HCT116 (cell line): ENCODE measurements at regions not wholly inside any gene's neighbourhood (a gene's known extent, or its start where the extent isn't known, plus 50 kb on each side); places are given as distances from the start of the nearest gene placed in this dataset.

Experiments used
- ATAC-seq: fragments of 200-7000 bp; cut with Tn5 transposase; 2 replicates; pipeline ENCODE4 v1.9.1; 2020; ENCODE audit warnings: mild to moderate bottlenecking, moderate library complexity
- BruUV-seq: library from RNA; stranded (reverse); fragments of 400-500 nt; replicated peaks from 2 replicates; lab custom pipeline; 2021; lab: Mats Ljungman, UMichigan
- CTCF ChIA-PET: fragments of 300-600 bp; sonication (Branson Sonifier 250); formaldehyde crosslinking; loops from one replicate; lab custom pipeline; 2021; ENCODE audit warnings: antibody characterized with exemption; lab: Charles Lee
- POLR2A ChIA-PET: fragments of 300-600, 350-600 bp; sonication (Branson Sonifier 250); formaldehyde crosslinking; loops from one replicate; lab custom pipeline; 2021; ENCODE audit warnings: antibody characterized with exemption; lab: Charles Lee
- RAD21 ChIA-PET, 2 experiments: fragments of 300-600 bp; sonication (Branson Sonifier 250); formaldehyde crosslinking; loops; one replicate each; lab custom pipeline; 2023; ENCODE audit warnings: low total read pairs in 2 of 2; ENCODE audit not compliant: uncharacterized antibody in 2 of 2, unreplicated experiment in 2 of 2, low non-redundant PET in 1 of 2; lab: Charles Lee
- DNase-seq: peaks from one replicate; pipeline ENCODE4 v3.0.0-alpha.2; 2010; ENCODE audit warnings: low read depth, low spot score
- H2AFZ ChIP-seq: fragments of 200-600 bp; shearing (Covaris generic), sonication (generic); 2 replicates; pipeline ENCODE4 v1.6.1; 2017; ENCODE audit warnings: low read depth, mixed run types, mixed read lengths, antibody characterized with exemption, low read length; ENCODE audit not compliant: poor library complexity, severe bottlenecking
- H3K27ac ChIP-seq: 2 replicates; pipeline ENCODE4 v1.5.1; 2012; ENCODE audit warnings: low read depth, low read length
- H3K27me3 ChIP-seq: fragments of 200-600 bp; sonication (generic); 2 replicates; pipeline ENCODE4 v1.6.1; 2016; ENCODE audit warnings: mixed run types, low read length, mixed read lengths; ENCODE audit not compliant: insufficient read depth
- H3K36me3 ChIP-seq, 2 experiments: fragments of 200-500 bp in 1 of 2; fragments of 200-600 bp in 1 of 2; sonication (Bioruptor generic) in 1 of 2; sonication (generic) in 1 of 2; 2 replicates each; pipeline versions ENCODE4 v1.5.1 to v1.6.1; 2014 to 2016; ENCODE audit warnings: low read length in 2 of 2, inconsistent platforms in 1 of 2, mixed read lengths in 1 of 2, mixed run types in 1 of 2; ENCODE audit not compliant: insufficient read depth in 2 of 2, control insufficient read depth in 1 of 2
- H3K4me1 ChIP-seq, 2 experiments: fragments of 200-600 bp in 1 of 2; sonication (generic) in 1 of 2; 2 replicates each; pipeline versions ENCODE4 v1.5.1 to v1.6.1; 2012 to 2017; ENCODE audit warnings: low read length in 2 of 2, inconsistent platforms in 1 of 2, mild to moderate bottlenecking in 1 of 2, mixed read lengths in 1 of 2, mixed run types in 1 of 2, moderate library complexity in 1 of 2; ENCODE audit not compliant: insufficient read depth in 2 of 2, control insufficient read depth in 1 of 2
- H3K4me2 ChIP-seq: fragments of 200-600 bp; sonication (generic); 2 replicates; pipeline ENCODE4 v1.6.1; 2017; ENCODE audit warnings: mixed run types, low read length, mixed read lengths
- H3K4me3 ChIP-seq, 2 experiments: fragments of 200-600 bp in 1 of 2; sonication (generic) in 1 of 2; replicated peaks in 1 of 2; 2 replicates each; pipeline ENCODE4 v1.5.1; 2011 to 2016; ENCODE audit warnings: low read length in 2 of 2, control low read depth in 1 of 2, low read depth in 1 of 2, mild to moderate bottlenecking in 1 of 2, mixed read lengths in 1 of 2, mixed run types in 1 of 2
- H3K79me2 ChIP-seq: fragments of 200-600 bp; sonication (generic); 2 replicates; pipeline ENCODE4 v1.6.1; 2017; ENCODE audit warnings: mild to moderate bottlenecking, mixed run types, low read length, moderate library complexity, mixed read lengths; ENCODE audit not compliant: insufficient read depth
- H3K9ac ChIP-seq: fragments of 200-600 bp; sonication (generic); 2 replicates; pipeline ENCODE4 v1.6.1; 2016; ENCODE audit warnings: low read length, mixed read lengths
- H3K9me2 ChIP-seq: fragments of 200-600 bp; sonication (generic), shearing (Covaris generic); 2 replicates; pipeline ENCODE4 v1.6.1; 2017; ENCODE audit warnings: mixed run types, mild to moderate bottlenecking, moderate library complexity; ENCODE audit not compliant: insufficient read depth
- H3K9me3 ChIP-seq, 2 experiments: fragments of 200-500 bp in 1 of 2; fragments of 200-600 bp in 1 of 2; sonication (Bioruptor generic) in 1 of 2; sonication (generic) in 1 of 2; 2 replicates each; pipeline ENCODE4 v1.6.1; 2014 to 2017; ENCODE audit warnings: low read length in 2 of 2, mixed read lengths in 2 of 2, inconsistent platforms in 1 of 2, low read depth in 1 of 2, mild to moderate bottlenecking in 1 of 2, mixed run types in 1 of 2, moderate library complexity in 1 of 2; ENCODE audit not compliant: control insufficient read depth in 1 of 2, insufficient read depth in 1 of 2
- H4K20me1 ChIP-seq: fragments of 200-600 bp; sonication (generic), shearing (Covaris generic); 2 replicates; pipeline ENCODE4 v1.6.1; 2017; ENCODE audit warnings: mixed run types, mild to moderate bottlenecking, moderate library complexity; ENCODE audit not compliant: insufficient read depth
- CBX3 ChIP-seq: IDR thresholded peaks from 2 replicates; pipeline ENCODE4 v1.6.1; 2012; ENCODE audit warnings: low read depth
- CEBPB ChIP-seq: IDR thresholded peaks from 2 replicates; pipeline ENCODE4 v1.6.1; 2012; ENCODE audit warnings: low read depth
- ELF1 ChIP-seq: IDR thresholded peaks from 2 replicates; pipeline ENCODE4 v1.6.1; 2012; ENCODE audit warnings: low read depth, borderline replicate concordance
- EZH2 ChIP-seq: fragments of 200-600 bp; sonication (generic); IDR thresholded peaks from 2 replicates; pipeline ENCODE4 v1.6.1; 2017; ENCODE audit warnings: antibody characterized with exemption, mixed run types
- JUND ChIP-seq: IDR thresholded peaks from 2 replicates; pipeline ENCODE4 v1.6.1; 2012
- POLR2A ChIP-seq: IDR thresholded peaks from 2 replicates; pipeline ENCODE4 v1.7.0; 2011; ENCODE audit warnings: borderline replicate concordance; ENCODE audit not compliant: insufficient read depth, insufficient read length; ENCODE audit errors: extremely low read depth
- POLR2AphosphoS5 ChIP-seq: IDR thresholded peaks from 2 replicates; pipeline ENCODE4 v1.6.1; 2011; ENCODE audit warnings: mild to moderate bottlenecking, low read depth, low read length, moderate library complexity
- RAD21 ChIP-seq: IDR thresholded peaks from 2 replicates; pipeline ENCODE4 v1.6.1; 2012; ENCODE audit warnings: low read depth, mild to moderate bottlenecking
- REST ChIP-seq: IDR thresholded peaks from 2 replicates; pipeline ENCODE4 v1.6.1; 2012; ENCODE audit warnings: low read depth
- SIN3A ChIP-seq: IDR thresholded peaks from 2 replicates; pipeline ENCODE4 v1.6.1; 2012; ENCODE audit warnings: low read depth
- SRF ChIP-seq: IDR thresholded peaks from 2 replicates; pipeline ENCODE4 v1.6.1; 2012; ENCODE audit warnings: low read depth
- TCF7L2 ChIP-seq: IDR thresholded peaks from 2 replicates; pipeline ENCODE4 v1.7.0; 2011; ENCODE audit warnings: borderline replicate concordance, inconsistent platforms; ENCODE audit not compliant: insufficient read depth, insufficient read length; ENCODE audit errors: extremely low read depth
- YY1 ChIP-seq: IDR thresholded peaks from 2 replicates; pipeline ENCODE4 v1.6.1; 2011; ENCODE audit warnings: low read length, low read depth, moderate library complexity, mild to moderate bottlenecking; ENCODE audit not compliant: insufficient replicate concordance; ENCODE audit errors: extremely low read depth
- ZBTB33 ChIP-seq: IDR thresholded peaks from 2 replicates; pipeline ENCODE4 v1.6.1; 2011; ENCODE audit warnings: mild to moderate bottlenecking, low read length, moderate library complexity; ENCODE audit not compliant: insufficient replicate concordance; ENCODE audit errors: extremely low read depth
- ZFX ChIP-seq: fragments of 450-650 bp; IDR thresholded peaks from 2 replicates; pipeline ENCODE4 v1.6.1; 2017
- ZNF274 ChIP-seq: fragments of 200-500 bp; sonication (Bioruptor generic); IDR thresholded peaks from 2 replicates; pipeline ENCODE4 v1.6.1; 2014; ENCODE audit warnings: mild to moderate bottlenecking, low read depth, low read length, inconsistent platforms
- intact Hi-C: fragments of 100-400 bp; cut with micrococcal nuclease; formaldehyde crosslinking; loops from 2 replicates; pipeline ENCODE4 v1.10.0; 2022
- TF ChIP-seq, protein P1 (sequence below), 3 experiments: fragments of 200-600 bp in 1 of 3; sonication (generic) in 1 of 3; IDR thresholded peaks in 2 of 3; conservative IDR thresholded peaks in 1 of 3; 2 replicates each; pipeline ENCODE4 v1.5.1; 2012 to 2017; ENCODE audit warnings: low read depth in 2 of 3, low read length in 2 of 3, antibody characterized with exemption in 1 of 3, borderline replicate concordance in 1 of 3, control low read depth in 1 of 3, mild to moderate bottlenecking in 1 of 3, mixed read lengths in 1 of 3, mixed run types in 1 of 3, moderate library complexity in 1 of 3; ENCODE audit not compliant: insufficient read depth in 1 of 3
- TF ChIP-seq, protein P2 (sequence below): IDR thresholded peaks from 2 replicates; pipeline ENCODE4 v1.6.1; 2012
- TF ChIP-seq, protein P3 (sequence below): IDR thresholded peaks from 2 replicates; pipeline ENCODE4 v1.6.1; 2012

DNA sequence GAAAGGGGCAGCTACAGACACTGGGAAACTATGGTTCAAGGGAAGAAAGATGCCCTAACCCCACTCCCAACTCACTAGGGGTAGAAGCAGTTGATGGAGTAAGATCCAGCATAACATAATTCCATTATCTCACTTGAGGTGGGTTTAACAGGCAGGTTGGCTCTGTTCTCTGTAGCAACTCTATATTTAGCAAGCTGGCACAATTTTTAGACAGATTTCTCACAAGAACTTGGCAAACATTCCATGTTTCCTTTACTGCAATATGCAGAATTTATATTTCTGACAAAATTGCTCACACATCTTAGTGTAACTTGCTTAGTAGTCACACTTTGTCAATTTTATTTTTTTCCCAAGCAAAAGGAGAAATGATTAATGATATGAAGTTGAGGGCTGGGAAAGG lies 475.4 kb downstream of the RMST start:
- H3K36me3 ChIP-seq: no peaks in the 10 kb centered on the region
- ATAC-seq (no peak), DNase-seq (no peak)
- ChIA-PET RAD21 (no interaction called here), POLR2A (no interaction called here), CTCF (no interaction called here)
- H3K4me2 ChIP-seq: no peak overlapping the region
- TF ChIP-seq, protein P1, sequence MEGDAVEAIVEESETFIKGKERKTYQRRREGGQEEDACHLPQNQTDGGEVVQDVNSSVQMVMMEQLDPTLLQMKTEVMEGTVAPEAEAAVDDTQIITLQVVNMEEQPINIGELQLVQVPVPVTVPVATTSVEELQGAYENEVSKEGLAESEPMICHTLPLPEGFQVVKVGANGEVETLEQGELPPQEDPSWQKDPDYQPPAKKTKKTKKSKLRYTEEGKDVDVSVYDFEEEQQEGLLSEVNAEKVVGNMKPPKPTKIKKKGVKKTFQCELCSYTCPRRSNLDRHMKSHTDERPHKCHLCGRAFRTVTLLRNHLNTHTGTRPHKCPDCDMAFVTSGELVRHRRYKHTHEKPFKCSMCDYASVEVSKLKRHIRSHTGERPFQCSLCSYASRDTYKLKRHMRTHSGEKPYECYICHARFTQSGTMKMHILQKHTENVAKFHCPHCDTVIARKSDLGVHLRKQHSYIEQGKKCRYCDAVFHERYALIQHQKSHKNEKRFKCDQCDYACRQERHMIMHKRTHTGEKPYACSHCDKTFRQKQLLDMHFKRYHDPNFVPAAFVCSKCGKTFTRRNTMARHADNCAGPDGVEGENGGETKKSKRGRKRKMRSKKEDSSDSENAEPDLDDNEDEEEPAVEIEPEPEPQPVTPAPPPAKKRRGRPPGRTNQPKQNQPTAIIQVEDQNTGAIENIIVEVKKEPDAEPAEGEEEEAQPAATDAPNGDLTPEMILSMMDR (IDR thresholded peaks at IDR 0.05 in 2 of 3, conservative IDR thresholded peaks at IDR 0.05 in 1 of 3; ENCODE audit: borderline replicate concordance in 1 of 3, insufficient read depth in 1 of 3, low read depth in 2 of 3, low read length in 2 of 3): no peak
- TF ChIP-seq JUND (no peak), RAD21 (no peak), POLR2AphosphoS5 (no peak), POLR2A (no peak), CBX3 (no peak), ZBTB33 (no peak), ELF1 (no peak), YY1 (no peak), ZNF274 (no peak), SRF (no peak), ZFX (no peak), CEBPB (no peak), EZH2 (no peak), SIN3A (no peak), TCF7L2 (no peak), REST (no peak)
- TF ChIP-seq, protein P2, sequence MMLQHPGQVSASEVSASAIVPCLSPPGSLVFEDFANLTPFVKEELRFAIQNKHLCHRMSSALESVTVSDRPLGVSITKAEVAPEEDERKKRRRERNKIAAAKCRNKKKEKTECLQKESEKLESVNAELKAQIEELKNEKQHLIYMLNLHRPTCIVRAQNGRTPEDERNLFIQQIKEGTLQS: no peak
- TF ChIP-seq, protein P3, sequence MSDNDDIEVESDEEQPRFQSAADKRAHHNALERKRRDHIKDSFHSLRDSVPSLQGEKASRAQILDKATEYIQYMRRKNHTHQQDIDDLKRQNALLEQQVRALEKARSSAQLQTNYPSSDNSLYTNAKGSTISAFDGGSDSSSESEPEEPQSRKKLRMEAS: no peak
- no peak overlapping the region for H3K4me3 ChIP-seq
- H2AFZ ChIP-seq: no peak overlapping the region
- H3K9me2 ChIP-seq: no peaks in the 10 kb centered on the region
- intact Hi-C loops: no loop called here
- H3K27ac ChIP-seq: no peak overlapping the region
- no peaks in the 10 kb centered on the region for H3K27me3 ChIP-seq
- no TSS peak for BruUV-seq
- H3K9ac ChIP-seq: no peak overlapping the region
- H3K4me1 ChIP-seq: no peaks in the 10 kb centered on the region
- no peaks in the 10 kb centered on the region for H3K9me3 ChIP-seq
- H4K20me1 ChIP-seq: no peaks in the 10 kb centered on the region
- H3K79me2 ChIP-seq: no peaks in the 10 kb centered on the region
